GM12865 (cell line): ENCODE measurements at regions not wholly inside any gene's neighbourhood (a gene's known extent, or its start where the extent isn't known, plus 50 kb on each side); places are given as distances from the start of the nearest gene placed in this dataset.

Experiments
- DNase-seq: peaks from one replicate; pipeline ENCODE4 v3.0.0; 2010; ENCODE audit warnings: low read depth
- H3K4me3 ChIP-seq: 2 replicates; pipeline ENCODE4 v1.5.1; 2011; ENCODE audit warnings: mild to moderate bottlenecking, low read depth, low read length, control low read depth
- CTCF ChIP-seq: IDR thresholded peaks from 2 replicates; pipeline ENCODE4 v1.5.1; 2011; ENCODE audit warnings: low read length, control low read depth, low read depth, inconsistent platforms; ENCODE audit not compliant: insufficient read depth; ENCODE audit errors: missing control alignments

GRCh38 chr7:46968003-46968402 lies 613.9 kb downstream of the TNS3 start:
- H3K4me3 ChIP-seq: no peak overlapping the region
- no peak for DNase-seq
- no peak for TF ChIP-seq CTCF

GRCh38 chr7:46963719-46964118 lies 618.2 kb downstream of the TNS3 start:
- no peak overlapping the region for H3K4me3 ChIP-seq
- DNase-seq: no peak
- no peak for TF ChIP-seq CTCF

- no peak overlapping the region for H3K4me3 ChIP-seq
- no peak for TF ChIP-seq CTCF
- DNase-seq: no peak
Observed at GRCh38 chr7:46960970-46961369, 620.9 kb downstream of the TNS3 start.

DNA sequence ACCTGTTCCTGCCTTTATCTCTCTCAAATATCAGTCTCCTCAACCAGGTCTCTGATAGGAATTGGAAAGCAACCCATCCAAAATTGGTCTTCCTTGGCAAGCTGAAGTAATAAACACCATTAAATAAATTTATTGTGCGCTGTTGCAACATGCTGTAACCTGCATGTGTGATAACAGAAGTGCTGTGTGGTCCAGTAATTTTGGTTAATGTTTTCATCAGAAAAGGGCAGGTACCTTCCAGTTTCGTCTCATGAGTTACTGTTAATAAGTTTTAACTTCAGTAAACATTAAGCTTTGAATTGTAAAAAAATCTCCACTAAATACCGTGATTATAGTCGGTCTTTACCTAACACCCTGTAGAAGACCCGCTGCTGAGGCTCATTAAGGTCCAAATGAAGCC lies 624.7 kb downstream of the TNS3 start:
- no peak for TF ChIP-seq CTCF
- no peak overlapping the region for H3K4me3 ChIP-seq
- no peak for DNase-seq

GRCh38 chr7:46955531-46955930 lies 626.4 kb downstream of the TNS3 start:
- no peak for TF ChIP-seq CTCF
- no peak overlapping the region for H3K4me3 ChIP-seq
- DNase-seq: no peak

DNA sequence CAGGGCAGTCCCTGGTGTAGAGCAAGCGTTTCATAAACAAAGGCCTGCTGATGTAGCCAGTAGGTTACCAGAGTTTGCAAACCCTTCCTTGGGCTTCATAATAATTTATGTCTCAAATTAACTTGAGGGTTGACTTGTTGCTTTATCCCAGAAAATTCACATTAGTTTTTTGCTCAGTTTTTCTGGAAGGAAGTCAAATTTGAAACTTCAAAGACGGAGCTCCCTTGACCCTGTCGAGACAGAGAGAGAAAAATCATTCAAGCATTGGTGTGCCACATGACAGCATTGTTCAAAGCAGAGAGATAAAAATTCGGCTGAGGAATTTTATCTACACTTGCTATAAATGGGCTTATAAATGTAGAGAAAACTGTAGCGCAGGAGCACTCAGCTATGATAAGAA lies 627.7 kb downstream of the TNS3 start:
- no peak for DNase-seq
- no peak overlapping the region for H3K4me3 ChIP-seq
- TF ChIP-seq CTCF: no peak

DNA sequence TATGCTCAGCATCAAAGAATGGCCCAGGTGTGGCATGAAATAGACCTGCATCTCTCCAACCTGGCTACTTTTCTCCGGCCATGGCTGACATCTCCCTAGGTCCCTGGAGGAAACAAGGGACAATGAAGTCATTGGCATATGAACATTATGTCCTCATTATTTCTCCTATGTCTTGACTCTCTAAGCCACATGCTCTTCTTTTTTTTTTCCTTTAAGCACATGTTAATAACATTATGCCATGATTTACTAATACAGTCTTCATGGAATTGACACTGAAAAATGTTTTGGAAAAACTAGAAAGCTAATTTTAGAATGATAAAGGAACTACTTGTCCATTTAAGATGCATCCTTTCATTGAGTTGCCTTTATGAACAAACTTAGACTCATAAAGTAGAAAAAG lies 628.9 kb downstream of the TNS3 start:
- no peak for DNase-seq
- no peak overlapping the region for H3K4me3 ChIP-seq
- TF ChIP-seq CTCF: no peak
